GM18502 (cell line): ENCODE measurements at regions not wholly inside any gene's neighbourhood (a gene's known extent, or its start where the extent isn't known, plus 50 kb on each side); places are given as distances from the start of the nearest gene placed in this dataset.

Experiments used
- ATAC-seq: cut with Tn5 transposase; IDR thresholded peaks from one replicate; pipeline ENCODE4 v1.9.1; 2021; ENCODE audit warnings: mild to moderate bottlenecking; ENCODE audit not compliant: unreplicated experiment, poor library complexity

DNA sequence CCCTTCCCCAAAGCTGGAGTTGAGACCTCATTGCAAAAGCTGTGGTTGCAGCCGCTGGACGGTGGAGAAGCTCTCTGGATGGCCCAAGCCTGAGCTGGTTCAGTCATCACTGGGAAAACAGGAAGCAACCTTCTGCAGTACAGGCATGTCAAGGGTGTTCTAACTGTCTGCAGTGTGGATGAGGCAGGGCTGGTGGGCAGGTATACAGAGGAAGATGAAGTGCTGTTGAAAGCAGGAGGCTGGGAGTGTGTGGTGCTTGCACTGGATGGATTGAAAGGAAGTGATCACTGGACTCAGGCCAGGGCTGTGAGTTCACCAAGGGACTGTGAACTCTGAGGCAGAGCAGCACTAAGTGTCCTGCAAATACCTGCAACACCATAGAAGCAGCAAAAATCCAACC, 89.0 kb upstream of the NOX3 start:
- no peak for ATAC-seq

DNA sequence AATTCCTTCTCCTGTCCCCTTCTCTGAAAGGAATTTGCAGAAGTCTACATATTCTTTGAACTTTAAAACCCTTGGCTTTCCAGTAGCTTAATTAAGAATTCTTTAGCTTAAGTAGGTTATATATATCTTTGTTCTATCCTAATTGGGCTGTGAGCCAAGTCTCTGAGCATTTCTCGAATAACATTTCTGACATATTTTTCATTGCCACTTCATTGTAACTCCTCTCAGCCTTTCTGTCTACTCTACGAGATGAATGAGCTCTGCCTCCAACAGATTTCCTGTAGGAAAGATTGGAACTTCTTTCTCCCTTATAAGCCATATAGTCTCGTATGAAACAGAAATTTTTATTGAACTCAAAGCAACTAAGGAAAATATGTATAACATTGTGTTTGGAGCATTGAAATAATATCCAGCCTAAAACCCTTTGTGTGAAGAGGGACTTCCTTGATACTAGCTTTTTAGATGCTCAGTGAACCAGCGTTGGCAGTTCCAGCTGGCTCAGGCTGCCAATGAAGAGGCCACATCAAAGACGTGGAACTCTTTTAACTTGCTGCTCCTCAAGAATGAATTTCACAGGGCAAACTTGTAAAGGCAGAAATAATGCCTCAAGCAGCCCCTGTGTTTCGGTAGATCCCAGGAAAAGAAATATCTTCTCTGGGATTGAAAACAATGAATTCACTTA, 87.7 kb upstream of the NOX3 start:
- ATAC-seq: no peak

DNA sequence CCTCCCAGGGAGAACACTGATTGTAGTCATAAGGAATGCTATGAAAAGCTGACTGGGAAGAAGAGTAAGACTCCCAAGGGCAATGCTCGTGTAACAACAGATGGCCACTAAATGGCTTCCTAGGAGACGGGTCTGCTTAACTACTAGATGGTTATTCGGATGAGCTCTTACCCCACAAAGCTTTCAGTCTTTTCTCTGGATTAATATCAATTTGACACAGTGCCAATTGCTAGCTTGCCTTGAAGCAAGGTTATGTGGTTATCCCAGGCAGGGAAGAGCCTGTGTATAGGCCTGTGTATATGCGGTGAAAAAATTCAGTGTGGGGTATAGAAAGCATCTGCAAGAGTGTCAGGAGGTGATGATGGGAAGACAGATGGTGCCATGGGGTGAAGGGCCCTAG, 86.4 kb upstream of the NOX3 start:
- ATAC-seq: no peak

DNA sequence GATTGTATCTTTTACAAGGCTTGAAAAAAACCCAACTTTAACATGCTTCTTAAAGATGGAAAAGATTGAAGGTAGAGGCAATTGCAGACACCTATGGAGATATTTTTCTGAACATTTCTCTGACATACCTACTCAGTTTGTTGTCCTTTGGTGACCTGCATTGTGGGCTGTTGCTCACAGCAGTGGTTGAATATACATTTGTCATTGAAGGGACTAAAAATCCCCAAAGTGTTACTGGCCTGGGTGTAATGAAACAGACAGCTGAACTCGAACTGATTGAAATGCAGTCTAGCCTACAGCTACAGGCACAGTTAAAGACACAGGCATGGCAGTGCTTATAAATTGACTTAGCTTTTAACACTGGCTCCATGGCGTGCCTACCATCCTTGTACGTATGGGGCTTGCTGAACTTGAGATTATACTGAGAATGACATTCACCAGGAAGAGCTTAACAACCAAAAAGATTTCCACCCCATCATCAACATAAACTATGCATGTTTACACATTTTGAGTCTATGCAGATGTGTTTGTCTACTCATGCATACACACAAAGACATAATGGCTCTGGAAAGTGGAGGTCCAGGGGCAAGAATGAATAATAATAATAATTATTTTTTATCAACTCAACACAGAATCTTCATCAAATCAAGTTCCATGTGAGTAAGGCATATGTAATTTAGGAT, 83.2 kb upstream of the NOX3 start:
- no peak for ATAC-seq

DNA sequence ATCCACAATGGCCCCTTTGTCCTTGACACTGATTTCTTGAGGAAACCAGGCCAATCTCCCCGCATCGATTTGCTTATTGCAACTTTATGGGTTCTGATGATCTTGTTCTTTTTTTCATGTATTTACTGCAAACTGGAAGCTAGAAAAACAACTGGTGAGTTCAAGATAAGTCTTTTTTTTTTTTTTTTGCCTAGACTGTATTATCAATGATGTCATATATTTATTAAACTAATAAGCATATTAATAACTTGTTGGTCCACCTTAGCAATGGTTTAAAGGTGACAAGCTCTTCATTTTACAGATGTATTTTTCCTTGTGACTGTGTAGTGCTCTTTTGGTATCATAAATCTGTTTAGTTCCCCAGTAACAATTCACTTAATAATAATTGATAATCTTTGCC, 79.0 kb upstream of the NOX3 start:
- ATAC-seq: no peak

DNA sequence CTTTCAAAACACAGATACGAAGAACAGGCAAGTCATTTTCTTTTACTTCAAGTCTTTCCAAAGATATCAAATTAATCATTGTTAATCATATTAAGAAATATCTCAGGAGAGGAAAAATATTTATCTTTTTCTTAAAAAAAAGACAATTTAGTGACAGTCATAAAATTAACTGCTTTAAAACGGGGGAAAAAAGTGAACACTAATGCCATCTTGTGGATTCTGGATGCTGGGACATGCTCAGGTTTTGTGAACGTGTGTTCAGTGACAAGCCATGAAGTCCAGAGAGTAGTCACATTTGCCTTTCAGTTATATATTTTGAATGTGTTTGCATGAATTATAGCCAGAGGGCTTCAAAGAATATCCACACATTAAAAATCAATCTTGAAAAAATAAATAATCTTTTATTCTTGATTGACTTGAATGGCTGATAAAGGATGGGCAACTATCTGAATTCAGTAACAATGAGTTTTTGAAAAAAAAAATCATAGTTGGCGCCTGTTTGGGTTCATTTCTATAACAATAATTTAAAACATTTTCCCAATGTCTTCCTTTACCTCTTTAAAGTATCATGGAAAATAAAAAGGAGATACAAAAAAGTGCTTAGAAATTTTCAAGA, 74.7 kb upstream of the NOX3 start:
- peak; percentile 71 for ATAC-seq

DNA sequence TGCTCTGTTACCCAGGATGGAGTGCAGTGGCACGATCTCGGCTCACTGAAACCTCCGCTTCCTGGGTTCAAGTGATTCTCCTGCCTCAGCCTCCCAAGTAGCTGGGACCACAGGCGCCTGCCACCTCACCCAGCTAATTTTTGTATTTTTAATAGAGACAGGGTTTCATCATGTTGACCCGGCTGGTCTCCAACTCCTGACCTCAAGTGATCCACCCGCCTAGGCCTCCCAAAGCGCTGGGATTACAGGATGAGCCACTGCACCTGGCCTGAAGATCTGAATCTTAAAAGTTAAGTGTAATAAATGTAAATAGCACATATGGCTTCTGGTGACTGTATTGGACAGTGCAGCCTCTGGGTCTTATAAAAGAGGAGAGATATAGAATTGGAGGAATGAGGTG, 74.2 kb upstream of the NOX3 start:
- ATAC-seq: peak; percentile 15

DNA sequence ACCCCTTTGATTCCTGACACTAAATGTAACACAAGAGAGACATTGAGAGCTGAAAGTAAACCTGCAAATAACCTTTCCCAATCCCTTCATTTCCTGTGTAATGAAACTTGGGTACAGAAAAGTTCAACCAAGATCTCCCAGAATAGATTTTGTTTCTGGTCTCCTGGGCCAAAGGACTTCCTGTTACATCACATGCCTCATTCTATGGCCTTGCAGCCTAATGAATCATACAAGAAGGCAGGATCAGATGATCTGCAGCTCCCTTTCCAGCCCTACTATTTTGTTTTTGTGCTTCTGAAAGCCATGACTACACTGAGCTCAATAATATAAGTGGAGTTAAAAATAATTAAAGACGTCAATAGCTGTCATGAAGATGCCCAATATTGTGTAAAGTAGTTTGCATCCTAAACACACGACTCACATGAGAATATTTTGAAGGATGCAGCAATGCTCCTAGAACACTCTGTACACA, 73.4 kb upstream of the NOX3 start:
- ATAC-seq: peak; percentile 81

DNA sequence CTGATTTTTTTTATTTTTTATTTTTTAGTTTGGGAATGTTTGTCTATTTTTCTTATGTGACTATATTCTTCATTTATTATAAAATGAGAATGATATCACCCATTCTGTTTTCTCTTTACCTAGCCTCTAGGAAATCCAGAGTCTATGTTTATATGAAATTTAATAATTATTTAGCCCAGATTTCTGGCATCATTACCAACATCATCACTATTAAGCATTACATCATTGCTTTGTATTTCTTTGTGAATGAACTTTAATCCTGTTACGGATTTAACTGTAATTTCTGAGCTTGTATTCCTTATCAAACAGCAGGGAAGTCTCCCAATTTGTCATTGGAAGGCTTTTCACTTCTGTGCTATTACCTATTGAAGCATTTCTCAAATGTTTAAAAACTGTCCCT, 72.7 kb upstream of the NOX3 start:
- ATAC-seq: no peak

DNA sequence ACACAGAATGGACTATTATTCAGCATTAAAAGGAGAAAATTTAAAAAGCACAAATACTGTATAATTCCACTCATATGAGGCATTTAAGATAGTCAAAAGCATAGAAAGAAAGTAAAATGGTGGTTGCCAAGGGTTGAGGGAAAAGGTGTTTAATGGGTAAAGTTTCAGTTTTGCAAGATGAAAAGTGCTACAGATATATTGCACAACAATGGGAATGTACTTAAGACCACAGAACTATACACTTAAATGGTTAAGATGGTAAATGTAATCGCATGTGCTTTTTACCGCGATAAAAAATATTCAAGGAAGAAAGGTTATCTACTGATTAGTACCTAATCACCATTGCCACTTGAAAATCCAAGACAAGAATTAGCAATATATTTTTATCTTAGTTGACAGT, 71.8 kb upstream of the NOX3 start:
- ATAC-seq: no peak

DNA sequence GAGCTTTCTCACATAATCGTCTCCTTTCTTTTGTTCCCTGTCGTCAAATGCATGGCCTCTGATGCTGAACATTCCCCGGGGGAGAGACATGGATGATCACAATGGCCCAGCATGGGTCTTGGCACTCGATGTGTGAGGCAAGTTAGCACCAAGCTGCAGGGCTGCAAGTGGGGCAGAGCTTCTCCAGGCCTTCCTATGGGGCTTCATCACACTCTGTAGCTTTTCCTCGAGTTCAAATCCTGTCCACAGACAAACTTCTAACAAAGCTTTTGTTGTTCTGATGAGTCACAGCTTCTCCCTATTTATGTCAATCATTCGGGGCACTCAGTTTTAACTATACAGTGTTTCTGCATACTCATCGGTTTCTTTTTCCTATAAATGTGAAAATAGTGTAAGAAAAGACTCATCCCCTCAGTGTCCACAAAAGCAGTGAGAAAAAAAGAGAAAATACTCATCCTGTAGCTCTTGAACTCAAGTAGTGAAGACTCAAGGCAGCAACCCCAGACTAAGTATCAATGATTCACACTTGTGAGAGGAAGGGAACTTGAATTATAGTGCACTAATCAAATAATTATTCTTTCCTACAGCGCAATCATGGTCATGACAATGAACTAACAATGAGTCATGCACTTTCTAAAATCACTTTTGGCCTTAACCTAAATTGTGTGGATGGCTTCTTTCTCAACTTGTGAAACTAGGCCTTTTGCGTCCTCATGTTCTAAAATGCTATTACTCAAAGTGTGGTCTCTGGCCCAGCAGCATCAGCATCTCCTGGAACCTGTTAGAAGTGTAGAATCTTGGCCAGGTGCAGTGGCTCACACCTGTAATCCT, 68.4 kb upstream of the NOX3 start:
- no peak for ATAC-seq

DNA sequence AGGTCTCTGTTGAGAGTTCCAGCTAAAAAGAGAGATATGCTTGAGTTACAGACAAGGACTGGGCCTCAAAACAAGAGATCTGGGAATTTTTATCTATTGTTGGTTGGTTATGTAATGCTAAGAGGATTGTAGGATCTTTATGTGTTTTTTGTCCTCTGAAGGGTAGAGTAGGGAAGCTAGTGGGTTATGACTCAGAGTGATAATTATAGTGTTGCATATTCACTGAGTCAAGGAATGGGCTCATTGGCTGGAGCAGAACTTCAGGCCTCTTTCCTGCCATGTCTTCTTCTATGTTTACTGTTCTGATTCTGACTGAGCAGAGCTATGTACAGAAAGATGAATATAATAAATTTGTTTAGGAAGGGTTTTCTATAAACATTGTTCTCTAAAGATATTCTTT, 66.1 kb upstream of the NOX3 start:
- ATAC-seq: no peak

DNA sequence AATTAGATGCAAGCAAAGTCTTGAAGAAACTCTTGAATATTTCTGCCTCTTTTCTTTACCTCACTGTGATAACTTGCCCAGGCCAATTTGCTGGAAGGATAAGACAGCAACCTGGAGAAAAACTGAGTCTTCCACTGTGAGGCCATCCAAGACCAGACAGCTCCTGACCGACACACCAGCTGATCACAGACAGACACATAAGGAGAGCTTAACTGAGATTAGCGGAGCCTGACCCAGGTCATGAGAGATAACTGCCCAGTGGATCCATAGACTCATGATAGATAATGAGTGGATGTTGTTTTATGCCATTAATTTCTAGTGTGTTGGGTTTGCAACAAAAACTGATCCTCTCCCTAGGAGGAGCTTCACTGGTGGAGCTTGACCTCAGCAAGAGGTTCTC, 64.4 kb upstream of the NOX3 start:
- ATAC-seq: no peak

DNA sequence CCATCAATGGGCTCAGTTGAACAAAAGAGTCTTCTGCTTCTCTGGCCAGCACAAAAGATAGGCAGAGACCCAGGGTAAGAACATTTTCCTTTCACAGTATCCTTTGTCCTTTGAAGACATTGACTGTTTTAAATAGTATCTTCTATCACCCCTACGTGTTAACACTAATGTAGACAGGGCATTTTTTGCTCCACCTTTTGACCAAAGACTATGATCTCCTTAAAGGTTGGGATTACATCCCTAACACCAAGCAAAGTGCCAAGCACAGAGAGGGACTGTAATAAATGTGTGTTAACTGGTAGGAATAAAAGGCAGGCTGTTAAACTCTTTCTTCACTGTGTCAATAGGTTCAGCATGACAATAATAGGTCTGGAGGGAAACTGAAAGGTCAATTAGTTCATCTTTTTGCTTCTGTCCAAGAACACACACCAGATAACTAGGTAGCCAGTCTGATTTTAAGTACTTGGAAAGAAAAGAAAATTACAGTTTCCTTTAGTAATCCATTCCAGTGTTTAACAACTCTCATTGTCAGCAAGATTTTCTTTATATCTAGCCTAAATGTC, 63.6 kb upstream of the NOX3 start:
- no peak for ATAC-seq

DNA sequence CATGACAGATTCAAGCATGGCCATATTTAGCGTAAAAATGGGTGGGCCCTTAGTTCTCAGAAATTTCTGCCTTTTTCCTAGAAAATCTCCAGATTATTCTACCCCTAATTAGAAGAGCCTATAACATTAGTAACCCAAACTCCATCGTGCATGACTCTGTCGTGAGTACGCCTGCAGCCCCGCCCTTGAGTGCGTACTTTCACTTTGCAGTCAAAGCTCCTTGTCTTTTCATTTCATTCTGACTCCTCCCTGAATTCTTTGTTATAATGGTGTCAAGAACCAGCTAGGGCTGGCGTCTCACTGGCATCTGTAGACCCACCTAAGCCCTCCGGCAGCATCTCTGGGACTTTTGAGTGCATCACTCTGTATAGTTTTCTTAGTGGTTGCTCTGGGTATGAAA, 61.7 kb upstream of the NOX3 start:
- no peak for ATAC-seq

DNA sequence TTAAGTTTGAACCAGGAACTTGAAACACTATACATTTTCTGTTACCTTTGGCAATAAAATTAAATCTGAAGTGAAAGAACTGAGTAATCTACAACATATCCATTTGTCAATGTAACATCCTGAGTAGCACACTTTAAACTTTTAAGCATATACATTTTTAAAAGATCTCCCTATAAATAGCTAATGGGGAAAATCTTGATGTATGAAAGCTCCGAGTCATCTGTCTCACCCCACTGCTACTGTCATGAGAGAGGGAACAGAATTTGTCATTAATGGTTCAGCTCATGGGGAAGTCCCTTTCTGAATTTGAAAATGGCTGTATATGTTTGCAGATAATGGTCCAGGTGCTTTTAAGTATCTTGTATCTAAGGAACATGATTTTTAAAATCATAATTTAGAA, 55.2 kb upstream of the NOX3 start:
- peak; percentile 69 for ATAC-seq

DNA sequence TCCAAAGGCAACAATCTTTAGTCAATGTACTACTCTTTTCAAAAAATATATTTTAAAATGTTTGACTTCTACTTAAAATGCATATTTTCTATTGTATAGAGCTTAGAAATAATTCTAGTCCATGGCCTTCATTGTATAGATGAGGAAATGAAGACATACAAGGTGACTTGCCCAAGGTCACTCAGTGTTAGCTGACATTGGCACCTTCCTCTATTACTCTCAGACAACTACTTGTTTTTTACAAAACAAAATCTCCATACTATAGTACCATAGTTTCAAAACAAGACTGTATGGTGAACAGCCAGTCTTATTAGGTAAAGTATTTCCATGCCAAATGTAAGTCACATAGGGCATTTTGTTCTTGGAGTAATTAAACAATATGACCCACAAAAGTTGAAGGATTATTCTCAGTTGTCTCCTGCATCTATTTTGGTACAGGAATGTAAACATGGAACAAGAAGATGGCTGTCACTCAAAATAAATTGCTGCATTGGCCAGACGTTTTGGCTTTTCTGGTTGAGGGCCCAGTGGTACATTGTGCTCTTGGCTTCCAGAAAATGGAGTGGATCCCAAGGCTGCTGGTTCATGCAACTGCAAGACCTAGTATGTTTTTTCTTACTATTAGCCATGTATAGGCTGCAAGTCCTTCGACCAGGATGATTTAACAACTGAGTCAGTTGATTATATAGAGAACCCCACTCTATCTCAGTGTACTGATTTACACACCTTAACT, 54.3 kb upstream of the NOX3 start:
- ATAC-seq: no peak

DNA sequence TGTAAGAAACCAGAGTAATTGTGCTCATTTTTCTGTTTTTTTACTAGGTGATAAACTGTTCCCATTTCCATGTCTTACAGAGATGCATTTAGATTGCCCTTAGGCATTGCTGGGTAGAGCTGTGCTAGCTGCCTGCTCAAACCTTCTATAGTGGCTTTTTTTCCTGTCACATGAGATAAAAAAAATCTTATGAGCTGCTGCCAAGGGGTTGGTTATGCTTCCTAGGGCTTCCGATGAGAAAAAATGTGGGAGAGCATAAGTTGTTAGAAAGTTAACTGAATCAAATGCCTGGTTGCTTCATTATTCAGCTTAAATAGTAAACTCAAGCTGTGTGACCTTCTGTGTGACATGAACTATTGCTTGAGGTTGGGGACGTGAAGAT, 50.0 kb upstream of the NOX3 start:
- ATAC-seq: no peak
